GM23338 (cell line): ENCODE measurements at regions not wholly inside any gene's neighbourhood (a gene's known extent, or its start where the extent isn't known, plus 50 kb on each side); places are given as distances from the start of the nearest gene placed in this dataset.
A peak's percentile ranks its signal among the peaks of the same experiment; 100 is the strongest.

Experiments used
- ATAC-seq: fragments of 200-7000 bp; cut with Tn5 transposase; 3 replicates; pipeline ENCODE4 v1.9.1; 2020
- DNase-seq: peaks from one replicate; pipeline ENCODE4 v3.0.0-alpha.2; 2015; ENCODE audit warnings: low spot score
- H2AFZ ChIP-seq: fragments of 200-600 bp; sonication (generic); 2 replicates; pipeline ENCODE4 v1.8.0; 2016; ENCODE audit warnings: antibody characterized with exemption, mild to moderate bottlenecking, moderate library complexity
- H3F3A ChIP-seq: fragments of 200-600 bp; sonication (generic); replicated peaks from 2 replicates; pipeline ENCODE4 v1.8.0; 2017; ENCODE audit warnings: antibody characterized with exemption, mixed run types, low read depth
- H3K27ac ChIP-seq: fragments of 200-600 bp; sonication (generic); 2 replicates; pipeline ENCODE4 v1.6.1; 2016; ENCODE audit warnings: low read depth
- H3K27me3 ChIP-seq: fragments of 200-600 bp; sonication (generic); 2 replicates; pipeline ENCODE4 v1.8.0; 2016; ENCODE audit warnings: mild to moderate bottlenecking, mixed run types, moderate library complexity; ENCODE audit not compliant: insufficient read depth
- H3K36me3 ChIP-seq: fragments of 200-600 bp; sonication (generic); 2 replicates; pipeline ENCODE4 v1.8.0; 2016; ENCODE audit warnings: mild to moderate bottlenecking; ENCODE audit not compliant: insufficient read depth
- H3K4me1 ChIP-seq: fragments of 200-600 bp; sonication (generic); 2 replicates; pipeline ENCODE4 v1.8.0; 2016; ENCODE audit warnings: mild to moderate bottlenecking, moderate library complexity; ENCODE audit not compliant: insufficient read depth
- H3K4me2 ChIP-seq: fragments of 200-600 bp; sonication (generic); 2 replicates; pipeline ENCODE4 v1.7.1; 2017; ENCODE audit warnings: mixed run types
- H3K4me3 ChIP-seq: fragments of 200-600 bp; sonication (generic); 2 replicates; pipeline ENCODE4 v1.6.1; 2016; ENCODE audit warnings: mixed run types
- H3K79me2 ChIP-seq: fragments of 200-600 bp; sonication (generic); replicated peaks from 2 replicates; pipeline ENCODE4 v1.8.0; 2017; ENCODE audit warnings: mild to moderate bottlenecking; ENCODE audit not compliant: insufficient read depth
- H3K9me2 ChIP-seq: fragments of 200-600 bp; sonication (generic); 2 replicates; pipeline ENCODE4 v1.8.0; 2017; ENCODE audit not compliant: insufficient read depth
- H4K20me1 ChIP-seq: fragments of 200-600 bp; sonication (generic); replicated peaks from 2 replicates; pipeline ENCODE4 v1.8.0; 2017; ENCODE audit warnings: mild to moderate bottlenecking; ENCODE audit not compliant: insufficient read depth
- H3K27ac Mint-ChIP-seq: 2 replicates; pipeline ENCODE4 v1.8.0; 2020; ENCODE audit warnings: inconsistent platforms, mild to moderate bottlenecking, moderate library complexity, mixed read lengths
- H3K27me3 Mint-ChIP-seq: 3 replicates; pipeline ENCODE4 v1.8.0; 2022; ENCODE audit warnings: low read depth, mild to moderate bottlenecking, moderate library complexity, mixed read lengths, inconsistent platforms; ENCODE audit not compliant: insufficient read depth, poor library complexity
- H3K36me3 Mint-ChIP-seq: 3 replicates; pipeline ENCODE4 v1.8.0; 2021; ENCODE audit warnings: low read depth, mild to moderate bottlenecking, inconsistent platforms, moderate library complexity, mixed read lengths
- H3K4me1 Mint-ChIP-seq: 3 replicates; pipeline ENCODE4 v1.8.0; 2020; ENCODE audit warnings: mild to moderate bottlenecking, inconsistent platforms, mixed read lengths
- H3K4me3 Mint-ChIP-seq: 3 replicates; pipeline ENCODE4 v1.8.0; 2021; ENCODE audit warnings: moderate library complexity, mild to moderate bottlenecking, inconsistent platforms, mixed read lengths
- H3K9me3 Mint-ChIP-seq: 3 replicates; pipeline ENCODE4 v1.8.0; 2020; ENCODE audit warnings: moderate library complexity, mild to moderate bottlenecking, inconsistent platforms, mixed read lengths
- CREB1 ChIP-seq: fragments of 250-450 bp; sonication (Bioruptor Pico); IDR thresholded peaks from 2 replicates; pipeline ENCODE4 v1.5.0; 2020; ENCODE audit warnings: low read depth, mild to moderate bottlenecking, moderate library complexity
- EZH2phosphoT487 ChIP-seq: fragments of 200-600 bp; sonication (generic); IDR thresholded peaks from one replicate; pipeline ENCODE4 v1.8.1; 2018; ENCODE audit warnings: antibody characterized with exemption; ENCODE audit not compliant: unreplicated experiment
- JUNB ChIP-seq: IDR thresholded peaks from one replicate; pipeline ENCODE4 v1.6.1; 2016; ENCODE audit warnings: antibody characterized with exemption; ENCODE audit not compliant: unreplicated experiment
- NANOG ChIP-seq: IDR thresholded peaks from 2 replicates; pipeline ENCODE4 v1.6.1; 2016; ENCODE audit warnings: antibody characterized with exemption, borderline replicate concordance
- POLR2AphosphoS5 ChIP-seq: IDR thresholded peaks from 2 replicates; pipeline ENCODE4 v1.6.1; 2016; ENCODE audit warnings: antibody characterized with exemption, low read depth
- STAT1 ChIP-seq: IDR thresholded peaks from one replicate; pipeline ENCODE4 v1.6.1; 2016; ENCODE audit warnings: antibody characterized with exemption; ENCODE audit not compliant: unreplicated experiment
- ZNF114 ChIP-seq: fragments of 250-450 bp; sonication (Bioruptor Pico); IDR thresholded peaks from 2 replicates; pipeline ENCODE4 v1.5.0; 2020; ENCODE audit warnings: mild to moderate bottlenecking, moderate library complexity
- ZNF331 ChIP-seq: fragments of 250-450 bp; sonication (Bioruptor Pico); IDR thresholded peaks from 2 replicates; pipeline ENCODE4 v1.5.0; 2020; ENCODE audit warnings: low read depth, mild to moderate bottlenecking, moderate library complexity
- TF ChIP-seq, protein P1 (sequence below): IDR thresholded peaks from 2 replicates; pipeline ENCODE4 v1.6.1; 2016; ENCODE audit warnings: antibody characterized with exemption
- TF ChIP-seq, protein P2 (sequence below): IDR thresholded peaks from one replicate; pipeline ENCODE4 v1.6.1; 2018; ENCODE audit warnings: antibody characterized with exemption; ENCODE audit not compliant: unreplicated experiment
- TF ChIP-seq, protein P3 (sequence below), 2 experiments: fragments of 200-600 bp in 1 of 2; sonication (generic) in 1 of 2; conservative IDR thresholded peaks; 2 replicates each; pipeline versions ENCODE4 v1.5.1 to v1.6.1; 2016 to 2017; ENCODE audit warnings: antibody characterized with exemption in 2 of 2, low read depth in 2 of 2, mild to moderate bottlenecking in 2 of 2, moderate library complexity in 1 of 2

DNA sequence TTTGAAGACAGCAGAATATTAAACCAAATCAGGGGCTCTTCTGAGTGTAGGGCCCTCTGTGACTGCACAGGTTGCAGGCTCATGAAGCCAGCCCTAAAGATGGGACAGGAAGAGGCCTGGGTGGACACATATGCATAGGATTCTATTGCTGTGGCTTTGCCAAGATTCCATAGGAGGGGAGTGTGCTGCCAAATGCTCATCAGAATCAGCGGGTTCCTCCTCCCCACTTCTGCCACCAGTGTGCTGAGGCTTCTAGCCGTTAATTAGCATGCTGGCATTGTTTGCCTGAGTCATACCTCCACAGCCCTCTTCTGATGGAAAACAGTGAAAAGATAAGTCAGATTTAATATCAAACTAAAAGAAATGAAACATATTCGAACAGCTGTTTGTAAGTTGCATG, 103.9 kb upstream of the TMEFF2 start:
- H4K20me1 ChIP-seq = no peaks in the 10 kb centered on the region
- TF ChIP-seq ZNF331 (CRISPR knock-in tag) (no peak), POLR2AphosphoS5 (no peak), JUNB (no peak)
- TF ChIP-seq, protein P1, sequence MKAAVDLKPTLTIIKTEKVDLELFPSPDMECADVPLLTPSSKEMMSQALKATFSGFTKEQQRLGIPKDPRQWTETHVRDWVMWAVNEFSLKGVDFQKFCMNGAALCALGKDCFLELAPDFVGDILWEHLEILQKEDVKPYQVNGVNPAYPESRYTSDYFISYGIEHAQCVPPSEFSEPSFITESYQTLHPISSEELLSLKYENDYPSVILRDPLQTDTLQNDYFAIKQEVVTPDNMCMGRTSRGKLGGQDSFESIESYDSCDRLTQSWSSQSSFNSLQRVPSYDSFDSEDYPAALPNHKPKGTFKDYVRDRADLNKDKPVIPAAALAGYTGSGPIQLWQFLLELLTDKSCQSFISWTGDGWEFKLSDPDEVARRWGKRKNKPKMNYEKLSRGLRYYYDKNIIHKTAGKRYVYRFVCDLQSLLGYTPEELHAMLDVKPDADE = no peak
- TF ChIP-seq, protein P2, sequence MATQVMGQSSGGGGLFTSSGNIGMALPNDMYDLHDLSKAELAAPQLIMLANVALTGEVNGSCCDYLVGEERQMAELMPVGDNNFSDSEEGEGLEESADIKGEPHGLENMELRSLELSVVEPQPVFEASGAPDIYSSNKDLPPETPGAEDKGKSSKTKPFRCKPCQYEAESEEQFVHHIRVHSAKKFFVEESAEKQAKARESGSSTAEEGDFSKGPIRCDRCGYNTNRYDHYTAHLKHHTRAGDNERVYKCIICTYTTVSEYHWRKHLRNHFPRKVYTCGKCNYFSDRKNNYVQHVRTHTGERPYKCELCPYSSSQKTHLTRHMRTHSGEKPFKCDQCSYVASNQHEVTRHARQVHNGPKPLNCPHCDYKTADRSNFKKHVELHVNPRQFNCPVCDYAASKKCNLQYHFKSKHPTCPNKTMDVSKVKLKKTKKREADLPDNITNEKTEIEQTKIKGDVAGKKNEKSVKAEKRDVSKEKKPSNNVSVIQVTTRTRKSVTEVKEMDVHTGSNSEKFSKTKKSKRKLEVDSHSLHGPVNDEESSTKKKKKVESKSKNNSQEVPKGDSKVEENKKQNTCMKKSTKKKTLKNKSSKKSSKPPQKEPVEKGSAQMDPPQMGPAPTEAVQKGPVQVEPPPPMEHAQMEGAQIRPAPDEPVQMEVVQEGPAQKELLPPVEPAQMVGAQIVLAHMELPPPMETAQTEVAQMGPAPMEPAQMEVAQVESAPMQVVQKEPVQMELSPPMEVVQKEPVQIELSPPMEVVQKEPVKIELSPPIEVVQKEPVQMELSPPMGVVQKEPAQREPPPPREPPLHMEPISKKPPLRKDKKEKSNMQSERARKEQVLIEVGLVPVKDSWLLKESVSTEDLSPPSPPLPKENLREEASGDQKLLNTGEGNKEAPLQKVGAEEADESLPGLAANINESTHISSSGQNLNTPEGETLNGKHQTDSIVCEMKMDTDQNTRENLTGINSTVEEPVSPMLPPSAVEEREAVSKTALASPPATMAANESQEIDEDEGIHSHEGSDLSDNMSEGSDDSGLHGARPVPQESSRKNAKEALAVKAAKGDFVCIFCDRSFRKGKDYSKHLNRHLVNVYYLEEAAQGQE = no peak
- H3K27ac ChIP-seq = no peak overlapping the region
- no peaks in the 10 kb centered on the region for H3K9me3 Mint-ChIP-seq
- no peaks in the 10 kb centered on the region; the same call in 1 of the 3 replicates for H3K4me1 Mint-ChIP-seq
- H3K27ac Mint-ChIP-seq = no peak overlapping the region
- no peaks in the 10 kb centered on the region for H3F3A ChIP-seq
- no peaks in the 10 kb centered on the region for H3K36me3 ChIP-seq
- H3K79me2 ChIP-seq = no peaks in the 10 kb centered on the region
- H3K27me3 ChIP-seq = no peaks in the 10 kb centered on the region
- H3K36me3 Mint-ChIP-seq = no peaks in the 10 kb centered on the region
- H3K4me3 ChIP-seq = no peak overlapping the region
- H3K4me1 ChIP-seq = no peaks in the 10 kb centered on the region
- no peak overlapping the region for H3K4me3 Mint-ChIP-seq
- peak; percentile 46 for DNase-seq
- H3K4me2 ChIP-seq = no peak overlapping the region
- no peaks in the 10 kb centered on the region for H3K9me2 ChIP-seq
- peak; percentile 83 for ATAC-seq
- H2AFZ ChIP-seq = no peak overlapping the region
- no peaks in the 10 kb centered on the region for H3K27me3 Mint-ChIP-seq

DNA sequence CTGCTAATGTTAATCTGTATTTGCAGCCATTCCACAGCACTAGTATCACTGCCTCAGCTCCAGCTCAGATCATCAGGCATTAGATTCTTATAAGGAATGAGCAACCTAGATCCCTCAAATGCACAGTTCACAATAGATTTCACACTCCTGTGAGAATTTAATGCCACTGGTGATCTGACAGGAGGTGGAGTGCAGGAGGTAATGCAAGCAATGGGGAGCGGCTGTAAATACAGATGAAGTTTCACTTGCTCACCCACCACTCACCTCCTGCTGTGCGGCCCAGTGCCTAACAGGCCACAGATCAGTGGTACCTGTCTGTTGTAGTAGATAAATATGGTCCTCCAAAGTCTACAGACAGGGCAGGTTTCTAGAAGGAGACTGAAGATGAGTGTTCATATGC, 97.7 kb upstream of the TMEFF2 start:
- no peaks in the 10 kb centered on the region for H3F3A ChIP-seq
- no peak overlapping the region for H3K4me3 ChIP-seq
- no peaks in the 10 kb centered on the region for H3K4me1 ChIP-seq
- Mint-ChIP-seq H3K36me3 (no peaks in the 10 kb centered on the region), H3K4me3 (no peak overlapping the region), H3K4me1 (no peaks in the 10 kb centered on the region), H3K27ac (no peak overlapping the region), H3K9me3 (no peaks in the 10 kb centered on the region), H3K27me3 (peaks cover 2% of the 10 kb centered on the region)
- DNase-seq = no peak
- no peak overlapping the region for H2AFZ ChIP-seq
- H3K27ac ChIP-seq = no peak overlapping the region
- H3K4me2 ChIP-seq = no peak overlapping the region
- no peaks in the 10 kb centered on the region for H3K79me2 ChIP-seq
- no peaks in the 10 kb centered on the region for H3K9me2 ChIP-seq
- H3K27me3 ChIP-seq = no peaks in the 10 kb centered on the region
- no peaks in the 10 kb centered on the region for H3K36me3 ChIP-seq
- ATAC-seq = no peak
- no peaks in the 10 kb centered on the region for H4K20me1 ChIP-seq
- TF ChIP-seq, protein P2 = no peak
- no peak for TF ChIP-seq POLR2AphosphoS5
- no peak for TF ChIP-seq JUNB
- TF ChIP-seq CREB1 (CRISPR knock-in tag) = no peak
- TF ChIP-seq ZNF114 (CRISPR knock-in tag) = no peak
- no peak for TF ChIP-seq NANOG
- TF ChIP-seq, protein P1 = no peak
- TF ChIP-seq STAT1 = no peak
- TF ChIP-seq, protein P3, sequence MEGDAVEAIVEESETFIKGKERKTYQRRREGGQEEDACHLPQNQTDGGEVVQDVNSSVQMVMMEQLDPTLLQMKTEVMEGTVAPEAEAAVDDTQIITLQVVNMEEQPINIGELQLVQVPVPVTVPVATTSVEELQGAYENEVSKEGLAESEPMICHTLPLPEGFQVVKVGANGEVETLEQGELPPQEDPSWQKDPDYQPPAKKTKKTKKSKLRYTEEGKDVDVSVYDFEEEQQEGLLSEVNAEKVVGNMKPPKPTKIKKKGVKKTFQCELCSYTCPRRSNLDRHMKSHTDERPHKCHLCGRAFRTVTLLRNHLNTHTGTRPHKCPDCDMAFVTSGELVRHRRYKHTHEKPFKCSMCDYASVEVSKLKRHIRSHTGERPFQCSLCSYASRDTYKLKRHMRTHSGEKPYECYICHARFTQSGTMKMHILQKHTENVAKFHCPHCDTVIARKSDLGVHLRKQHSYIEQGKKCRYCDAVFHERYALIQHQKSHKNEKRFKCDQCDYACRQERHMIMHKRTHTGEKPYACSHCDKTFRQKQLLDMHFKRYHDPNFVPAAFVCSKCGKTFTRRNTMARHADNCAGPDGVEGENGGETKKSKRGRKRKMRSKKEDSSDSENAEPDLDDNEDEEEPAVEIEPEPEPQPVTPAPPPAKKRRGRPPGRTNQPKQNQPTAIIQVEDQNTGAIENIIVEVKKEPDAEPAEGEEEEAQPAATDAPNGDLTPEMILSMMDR (conservative IDR thresholded peaks at IDR 0.05; ENCODE audit: low read depth in 2 of 2) = no peak
- TF ChIP-seq EZH2phosphoT487 = no peak
